T-helper 9 cell (primary cell): ENCODE measurements at regions not wholly inside any gene's neighbourhood (a gene's known extent, or its start where the extent isn't known, plus 50 kb on each side); places are given as distances from the start of the nearest gene placed in this dataset.
"Not testable (repeated sequence)": the region's sequence is repeated elsewhere in the genome, so short reads cannot be mapped to it uniquely, and the experiment has no call there.

Experiments used
- DNase-seq: peaks from one replicate; pipeline ENCODE4 v3.0.0-alpha.2; 2020

GRCh38 chr6:158920311-158920905, 79.6 kb downstream of the RSPH3 start:
- DNase-seq: no peak

GRCh38 chr6:158919865-158920264, 80.1 kb downstream of the RSPH3 start:
- no peak for DNase-seq

GRCh38 chr6:158916617-158917016, 83.4 kb downstream of the RSPH3 start:
- no peak for DNase-seq

- no peak for DNase-seq
Measured at GRCh38 chr6:158914923-158915322, 85.1 kb downstream of the RSPH3 start.

- DNase-seq: no peak
Measured at GRCh38 chr6:158913580-158913979, 86.4 kb downstream of the RSPH3 start.

GRCh38 chr6:158912655-158913054, 87.3 kb downstream of the RSPH3 start:
- no peak for DNase-seq

- no peak for DNase-seq
Measured at GRCh38 chr6:158911746-158912480, 88.1 kb downstream of the RSPH3 start.

- DNase-seq: no peak
Measured at GRCh38 chr6:158910484-158911440, 89.2 kb downstream of the RSPH3 start.

GRCh38 chr6:158909938-158910337, 90.1 kb downstream of the RSPH3 start:
- no peak for DNase-seq

- DNase-seq: no peak
Measured at GRCh38 chr6:158908606-158909005, 89.4 kb upstream of the EZR start.

GRCh38 chr6:158907931-158908330, 88.8 kb upstream of the EZR start:
- no peak for DNase-seq

GRCh38 chr6:158906926-158907325, 87.8 kb upstream of the EZR start:
- no peak for DNase-seq

- DNase-seq: no peak
Measured at GRCh38 chr6:158905277-158905676, 86.1 kb upstream of the EZR start.

- no peak for DNase-seq
Measured at GRCh38 chr6:158903801-158904200, 84.6 kb upstream of the EZR start.

GRCh38 chr6:158900663-158901312, 81.6 kb upstream of the EZR start:
- no peak for DNase-seq

- DNase-seq: no peak
Measured at GRCh38 chr6:158897236-158897635, 78.1 kb upstream of the EZR start.

GRCh38 chr6:158895661-158896060, 76.5 kb upstream of the EZR start:
- no peak for DNase-seq

- no peak for DNase-seq
Measured at GRCh38 chr6:158894193-158894592, 75.0 kb upstream of the EZR start.

- no peak for DNase-seq
Measured at GRCh38 chr6:158892266-158892665, 73.1 kb upstream of the EZR start.

- DNase-seq: not testable (repeated sequence)
Measured at GRCh38 chr6:158891560-158891959, 72.4 kb upstream of the EZR start.

- not testable (repeated sequence) for DNase-seq
Measured at GRCh38 chr6:158888171-158888570, 69.0 kb upstream of the EZR start.

- DNase-seq: not testable (repeated sequence)
Measured at GRCh38 chr6:158886346-158886977, 67.3 kb upstream of the EZR start.
